ENCODE measurements at regions not wholly inside any gene's neighbourhood (a gene's known extent, or its start where the extent isn't known, plus 50 kb on each side); places are given as distances from the start of the nearest gene placed in this dataset.

DNA sequence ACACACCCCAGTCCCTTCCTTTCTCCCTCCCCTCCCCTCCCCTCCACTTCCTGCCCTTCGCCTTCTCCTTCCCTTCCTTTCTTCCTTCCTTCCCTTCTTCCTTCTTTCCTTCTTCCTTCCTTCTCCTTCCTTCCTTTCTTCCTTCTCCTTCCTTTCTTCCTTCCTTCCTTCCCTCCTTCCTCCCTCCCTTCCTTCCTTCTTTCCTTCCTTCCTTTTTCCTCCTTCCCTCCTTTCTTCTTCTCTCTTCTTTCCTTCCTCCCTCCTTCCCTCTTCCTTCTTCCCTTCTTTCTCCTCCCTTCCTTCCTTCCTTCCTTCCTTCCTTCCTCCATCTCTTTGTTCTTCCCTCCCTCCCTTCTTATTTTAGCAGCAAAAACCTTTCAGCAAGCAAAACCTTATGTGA, 162.1 kb downstream of the EFNB1 start:
- TF ChIP-seq CTCF (conservative IDR thresholded peaks at IDR 0.05; ENCODE audit: control insufficient read depth, insufficient read depth, low read depth, low read length) = no peak
- no peak for DNase-seq (ENCODE audit: low read depth)
- no peak overlapping the region for H3K4me3 ChIP-seq (ENCODE audit: control insufficient read depth, low read depth, low read length)

GRCh38 chrX:68989865-68990606, 161.2 kb downstream of the EFNB1 start:
- H3K4me3 ChIP-seq (ENCODE audit: control insufficient read depth, low read depth, low read length) = no peak overlapping the region
- no peak for TF ChIP-seq CTCF (conservative IDR thresholded peaks at IDR 0.05; ENCODE audit: control insufficient read depth, insufficient read depth, low read depth, low read length)
- DNase-seq (ENCODE audit: low read depth) = peak; percentile 61

DNA sequence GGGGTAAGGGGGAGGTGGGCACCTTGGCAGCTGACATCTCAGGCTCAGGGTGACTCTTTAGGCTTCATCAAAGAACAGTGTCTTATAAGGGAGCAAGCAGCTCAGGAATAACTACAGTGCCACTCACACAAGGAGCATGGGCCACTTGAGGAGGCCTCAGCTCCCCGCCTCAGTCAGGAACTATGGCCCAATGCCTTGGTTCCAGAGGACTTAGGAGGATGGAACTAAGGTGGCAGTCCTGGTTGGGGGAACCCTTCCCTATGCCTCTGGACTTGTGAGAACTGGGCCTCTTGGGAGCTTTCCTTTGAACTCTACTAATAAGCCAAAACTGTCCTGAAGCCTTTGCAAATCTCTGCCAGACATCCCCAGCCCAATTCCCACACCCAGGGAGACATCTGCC, 160.6 kb downstream of the EFNB1 start:
- no peak for TF ChIP-seq CTCF (conservative IDR thresholded peaks at IDR 0.05; ENCODE audit: control insufficient read depth, insufficient read depth, low read depth, low read length)
- H3K4me3 ChIP-seq (ENCODE audit: control insufficient read depth, low read depth, low read length) = no peak overlapping the region
- DNase-seq (ENCODE audit: low read depth) = no peak

DNA sequence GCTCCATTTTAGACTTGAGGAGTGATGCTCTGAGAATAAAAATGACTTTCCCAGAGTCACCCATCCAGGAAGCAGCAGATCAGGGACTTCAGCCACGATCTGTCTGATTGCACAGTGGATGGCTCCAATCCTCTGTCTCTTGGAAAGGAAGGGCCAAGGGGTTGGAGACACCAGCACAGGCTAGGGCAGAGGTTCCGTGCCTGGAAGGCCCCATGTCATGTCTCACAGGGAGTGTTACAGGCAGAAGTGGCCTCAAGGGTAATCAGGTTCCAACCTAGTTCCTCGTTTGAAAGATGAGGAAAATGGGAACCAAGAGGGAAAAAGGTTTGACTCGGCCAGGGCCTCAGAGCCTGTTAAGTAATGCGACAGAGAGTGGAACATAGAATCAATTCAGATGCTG, 160.0 kb downstream of the EFNB1 start:
- no peak for DNase-seq (ENCODE audit: low read depth)
- H3K4me3 ChIP-seq (ENCODE audit: control insufficient read depth, low read depth, low read length) = no peak overlapping the region
- TF ChIP-seq CTCF (conservative IDR thresholded peaks at IDR 0.05; ENCODE audit: control insufficient read depth, insufficient read depth, low read depth, low read length) = no peak

DNA sequence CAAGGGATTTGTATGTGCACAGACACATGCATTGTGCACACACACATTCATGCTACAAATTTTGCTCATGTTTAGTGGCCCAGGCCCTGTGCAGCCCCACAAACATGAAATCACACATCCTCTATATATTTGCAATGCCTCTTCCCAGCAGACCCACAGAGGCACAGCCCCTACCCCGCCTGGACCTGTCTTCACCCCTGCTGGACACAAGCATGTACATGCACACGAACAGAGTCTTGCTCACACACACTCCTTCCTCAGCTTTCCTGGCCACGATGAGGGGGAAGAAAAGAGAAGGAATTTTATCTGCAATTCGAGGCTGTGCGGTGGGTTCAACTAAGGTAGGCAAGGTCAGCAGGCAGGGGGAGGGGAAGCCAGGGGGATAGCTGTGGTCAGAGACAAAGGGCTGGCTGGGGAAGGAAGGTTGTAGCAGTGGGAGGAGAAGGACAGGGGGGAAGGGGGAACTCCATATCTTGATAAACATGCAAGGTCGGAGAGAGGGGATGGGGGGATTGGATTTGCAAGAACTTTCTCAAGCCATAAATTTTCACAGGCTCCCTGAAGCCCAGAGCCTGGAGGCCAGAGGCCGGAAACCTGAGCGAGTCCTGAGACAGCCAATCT, 156.4 kb downstream of the EFNB1 start:
- no peak for TF ChIP-seq CTCF (conservative IDR thresholded peaks at IDR 0.05; ENCODE audit: control insufficient read depth, insufficient read depth, low read depth, low read length)
- no peak for DNase-seq (ENCODE audit: low read depth)
- H3K4me3 ChIP-seq (ENCODE audit: control insufficient read depth, low read depth, low read length) = no peak overlapping the region

DNA sequence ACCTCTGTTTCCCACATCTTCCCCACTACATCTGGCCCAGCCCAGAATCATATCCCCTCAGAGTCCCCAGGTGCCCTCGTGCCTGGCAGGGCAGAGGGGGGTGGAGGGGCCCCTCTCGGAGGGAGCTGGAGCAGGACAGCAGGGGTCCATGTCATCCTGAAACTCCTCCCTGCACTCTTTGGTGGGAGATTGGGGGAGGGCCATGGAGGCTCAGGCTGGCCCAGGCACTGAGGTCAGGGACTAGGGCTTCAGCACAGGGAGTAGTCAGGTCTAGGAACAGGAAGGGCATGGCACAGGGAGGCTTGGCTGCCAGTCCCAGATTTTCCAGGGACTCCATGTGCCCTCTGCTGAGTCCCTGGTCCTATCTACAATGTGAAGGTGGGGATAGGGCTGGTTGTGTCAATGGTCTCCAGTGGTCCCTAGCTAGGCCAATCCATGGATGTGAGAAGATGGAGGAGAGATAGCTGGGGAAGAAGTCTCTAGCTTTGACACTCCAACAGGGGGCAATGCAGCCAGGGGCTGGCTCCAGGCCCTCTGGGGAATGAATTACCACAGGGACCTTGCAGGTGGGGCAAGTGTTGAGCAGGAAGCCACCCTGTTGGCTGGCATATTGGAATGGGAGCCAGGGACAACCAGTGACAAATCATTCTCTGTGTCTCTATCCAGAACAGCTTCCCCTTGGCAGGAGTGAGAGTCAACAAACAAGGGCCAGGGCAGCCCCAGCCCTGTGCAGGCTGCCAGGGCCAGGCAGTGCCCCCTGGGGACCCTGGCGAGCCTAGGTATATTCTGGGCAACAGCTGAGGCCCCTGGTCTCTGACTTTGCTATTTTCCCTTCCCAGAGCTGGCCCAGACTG, 154.4 kb downstream of the EFNB1 start:
- TF ChIP-seq CTCF (conservative IDR thresholded peaks at IDR 0.05; ENCODE audit: control insufficient read depth, insufficient read depth, low read depth, low read length) = no peak
- no peak overlapping the region for H3K4me3 ChIP-seq (ENCODE audit: control insufficient read depth, low read depth, low read length)
- DNase-seq (ENCODE audit: low read depth) = no peak
